Naive thymus-derived CD4-positive, alpha-beta T cell (primary cell): ENCODE measurements at regions not wholly inside any gene's neighbourhood (a gene's known extent, or its start where the extent isn't known, plus 50 kb on each side); places are given as distances from the start of the nearest gene placed in this dataset.

Experiments
- ATAC-seq: fragments of 150-1000 bp; cut with Tn5 transposase; 2 replicates; pipeline ENCODE4 v1.10.0; 2021; ENCODE audit warnings: mild to moderate bottlenecking, moderate library complexity
- CTCF ChIA-PET: fragments of 350-600 bp; sonication (Branson Sonifier 250); formaldehyde crosslinking; loops from one replicate; lab custom pipeline; 2021; ENCODE audit warnings: antibody characterized with exemption; lab: Charles Lee
- POLR2A ChIA-PET: fragments of 350-600 bp; sonication (Branson Sonifier 250); formaldehyde crosslinking; loops from one replicate; lab custom pipeline; 2021; ENCODE audit warnings: antibody characterized with exemption, inconsistent platforms; lab: Charles Lee
- DNase-seq, 9 donors: peaks; one replicate each; pipeline versions ENCODE4 v3.0.0 to v3.0.0-alpha.2; 2020 to 2022; ENCODE audit warnings: mixed read lengths in 1 of 9
- H3K27ac ChIP-seq: one replicate; pipeline ENCODE4 v1.7.0; 2013; ENCODE audit warnings: mild to moderate bottlenecking, low read depth, low read length, moderate library complexity
- H3K27me3 ChIP-seq, 2 donors: one replicate each; pipeline ENCODE4 v1.7.0; 2013; ENCODE audit warnings: low read length in 2 of 2, mild to moderate bottlenecking in 2 of 2, moderate library complexity in 2 of 2; ENCODE audit not compliant: control insufficient read depth in 2 of 2, insufficient read depth in 2 of 2
- H3K36me3 ChIP-seq, 3 experiments: 1 replicate in 2 of 3; 2 replicates in 1 of 3; pipeline ENCODE4 v1.7.0; 2013; ENCODE audit warnings: low read length in 3 of 3, mild to moderate bottlenecking in 3 of 3, moderate library complexity in 1 of 3; ENCODE audit not compliant: insufficient read depth in 3 of 3, control insufficient read depth in 2 of 3
- H3K4me1 ChIP-seq, 2 donors: one replicate each; pipeline ENCODE4 v1.7.0; 2013; ENCODE audit warnings: low read length in 2 of 2, mild to moderate bottlenecking in 2 of 2, moderate library complexity in 1 of 2; ENCODE audit not compliant: control insufficient read depth in 2 of 2, insufficient read depth in 2 of 2
- H3K4me3 ChIP-seq: 2 replicates; pipeline ENCODE4 v1.7.0; 2013; ENCODE audit warnings: mild to moderate bottlenecking, low read length
- H3K9me3 ChIP-seq, 3 experiments: 1 replicate in 2 of 3; 2 replicates in 1 of 3; pipeline ENCODE4 v1.7.0; 2013; ENCODE audit warnings: low read length in 3 of 3; ENCODE audit not compliant: control insufficient read depth in 2 of 3
- H3K27ac Mint-ChIP-seq, 9 donors: one replicate each; pipeline ENCODE4 v1.8.0; 2020 to 2022; ENCODE audit warnings: mixed read lengths in 9 of 9, mild to moderate bottlenecking in 8 of 9, moderate library complexity in 5 of 9, inconsistent platforms in 2 of 9
- H3K27me3 Mint-ChIP-seq, 5 donors: one replicate each; pipeline ENCODE4 v1.8.0; 2021 to 2022; ENCODE audit warnings: mixed read lengths in 5 of 5, mild to moderate bottlenecking in 1 of 5
- H3K36me3 Mint-ChIP-seq, 5 donors: one replicate each; pipeline ENCODE4 v1.8.0; 2020 to 2022; ENCODE audit warnings: mixed read lengths in 5 of 5, mild to moderate bottlenecking in 3 of 5, inconsistent platforms in 1 of 5
- H3K4me1 Mint-ChIP-seq, 7 donors: one replicate each; pipeline ENCODE4 v1.8.0; 2020 to 2022; ENCODE audit warnings: mixed read lengths in 7 of 7, mild to moderate bottlenecking in 3 of 7, inconsistent platforms in 1 of 7
- H3K4me3 Mint-ChIP-seq, 10 donors: one replicate each; pipeline ENCODE4 v1.8.0; 2020 to 2022; ENCODE audit warnings: mild to moderate bottlenecking in 10 of 10, mixed read lengths in 10 of 10, moderate library complexity in 6 of 10, inconsistent platforms in 2 of 10
- H3K9me3 Mint-ChIP-seq, 11 donors: one replicate each; pipeline ENCODE4 v1.8.0; 2020 to 2022; ENCODE audit warnings: mixed read lengths in 11 of 11, mild to moderate bottlenecking in 4 of 11, inconsistent platforms in 1 of 11, moderate library complexity in 1 of 11
- intact Hi-C, 2 donors: fragments of 100-400 bp; cut with micrococcal nuclease; formaldehyde crosslinking; loops; one replicate each; pipeline ENCODE4 v1.15.1; 2023

DNA sequence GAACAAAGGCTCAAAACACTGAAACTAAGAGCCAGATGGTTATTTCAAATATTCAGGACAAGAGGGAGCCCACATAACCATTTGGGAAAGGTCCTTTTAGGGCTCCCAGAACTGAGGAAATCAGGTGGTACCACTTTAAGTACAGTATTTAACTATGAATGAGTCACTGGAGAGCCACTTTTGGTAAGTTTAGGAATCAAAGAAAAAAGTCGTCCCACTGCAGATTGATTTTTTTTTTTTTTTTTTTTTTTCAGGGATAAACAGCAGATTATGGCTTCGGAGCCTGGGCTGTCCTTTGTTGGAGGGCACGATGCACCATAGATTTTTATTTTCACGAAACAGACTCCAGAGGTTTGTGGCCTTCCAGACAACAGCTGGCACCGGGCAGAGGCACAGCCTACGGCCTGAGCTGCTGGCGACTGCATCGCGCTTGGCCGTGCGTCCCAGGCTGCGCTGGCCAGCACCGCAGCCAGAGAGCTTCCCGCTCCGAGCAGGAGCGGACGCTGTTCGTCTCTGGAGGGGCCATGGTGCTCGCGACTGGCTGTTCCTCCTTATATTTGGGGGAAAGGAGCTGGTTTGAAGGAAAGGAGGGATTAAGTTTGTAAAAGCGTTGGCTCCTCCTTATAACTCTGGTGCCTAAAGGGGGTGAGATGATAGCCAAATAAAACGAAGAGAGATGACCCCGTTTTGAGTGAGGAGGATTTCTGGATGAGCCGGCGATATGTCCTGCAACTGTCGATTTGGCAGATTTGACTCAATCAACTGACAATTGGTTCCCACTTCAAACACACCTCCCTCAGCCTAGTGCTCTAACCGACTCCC, 152.9 kb upstream of the GOLIM4 start:
- no peak for DNase-seq
- peak overlapping the region in 3 of 10 donors; percentile 33 to 72 (median 65) for H3K4me3 Mint-ChIP-seq
- Histone ChIP-seq H3K4me3 (no peak overlapping the region), H3K4me1 (no peaks in the 10 kb centered on the region), H3K9me3 (no peaks in the 10 kb centered on the region), H3K27ac (no peak overlapping the region), H3K27me3 (no peaks in the 10 kb centered on the region), H3K36me3 (no peaks in the 10 kb centered on the region)
- ChIA-PET CTCF (interaction anchor here (0.7 kb wide), 1 partner anchor 40 kb away, joined by 3 read pairs; no protein-coding TSS in a partner anchor), POLR2A (no interaction called here)
- H3K4me1 Mint-ChIP-seq = peaks cover 0 to 12% (median 11%) of the 10 kb centered on the region in 7 donors
- intact Hi-C loops = no loop called here
- peaks cover 47 to 60% (median 53%) of the 10 kb centered on the region in 5 donors for H3K27me3 Mint-ChIP-seq
- no peak overlapping the region for H3K27ac Mint-ChIP-seq
- no peak for ATAC-seq
- H3K36me3 Mint-ChIP-seq = no peaks in the 10 kb centered on the region
- peaks cover 0 to 3% (median 0%) of the 10 kb centered on the region in 11 donors for H3K9me3 Mint-ChIP-seq

- Mint-ChIP-seq H3K27me3 (peaks cover 0 to 11% (median 9%) of the 10 kb centered on the region in 5 donors), H3K36me3 (no peaks in the 10 kb centered on the region), H3K4me1 (no peaks in the 10 kb centered on the region), H3K9me3 (peaks cover 0 to 3% (median 0%) of the 10 kb centered on the region in 11 donors), H3K4me3 (no peak overlapping the region), H3K27ac (no peak overlapping the region)
- Histone ChIP-seq H3K9me3 (no peaks in the 10 kb centered on the region), H3K27me3 (no peaks in the 10 kb centered on the region), H3K27ac (no peak overlapping the region), H3K4me1 (no peaks in the 10 kb centered on the region), H3K4me3 (no peak overlapping the region), H3K36me3 (no peaks in the 10 kb centered on the region)
- ChIA-PET CTCF (no interaction called here), POLR2A (no interaction called here)
- no peak for ATAC-seq
- DNase-seq = no peak
- intact Hi-C loops = no loop called here
Observed at GRCh38 chr3:168241156-168241555, 145.4 kb upstream of the GOLIM4 start.

- Histone ChIP-seq H3K9me3 (no peaks in the 10 kb centered on the region), H3K27me3 (no peaks in the 10 kb centered on the region), H3K36me3 (no peaks in the 10 kb centered on the region), H3K4me1 (no peaks in the 10 kb centered on the region), H3K4me3 (no peak overlapping the region), H3K27ac (no peak overlapping the region)
- CTCF ChIA-PET = no interaction called here
- Mint-ChIP-seq H3K36me3 (no peaks in the 10 kb centered on the region), H3K27ac (no peak overlapping the region), H3K4me1 (no peaks in the 10 kb centered on the region), H3K9me3 (peaks cover 0 to 5% (median 0%) of the 10 kb centered on the region in 11 donors), H3K27me3 (peaks cover 0 to 7% (median 3%) of the 10 kb centered on the region in 5 donors), H3K4me3 (no peak overlapping the region)
- POLR2A ChIA-PET = no interaction called here
- intact Hi-C loops = no loop called here
- no peak for DNase-seq
- ATAC-seq = no peak
Observed at GRCh38 chr3:168239287-168239686, 143.6 kb upstream of the GOLIM4 start.

DNA sequence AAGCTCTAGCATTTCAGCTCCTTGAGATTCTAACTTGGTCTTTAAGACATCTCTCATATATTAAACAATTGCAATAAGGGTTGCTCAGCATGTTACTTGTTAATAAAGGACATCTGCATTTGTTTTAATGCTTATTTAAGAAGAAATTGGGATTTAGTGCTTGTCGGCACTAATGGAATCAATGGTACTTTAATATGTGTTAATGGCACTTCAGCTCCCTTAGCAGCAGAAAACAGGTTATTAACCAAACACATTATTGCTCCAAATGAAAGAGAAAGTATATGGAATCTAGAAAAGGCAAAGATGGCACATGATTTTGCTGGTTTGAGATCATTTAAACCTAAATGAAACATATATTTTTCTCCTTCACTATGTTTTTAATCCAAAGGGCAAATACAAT, 137.3 kb upstream of the GOLIM4 start:
- ATAC-seq = no peak
- H3K27ac Mint-ChIP-seq = no peak overlapping the region
- POLR2A ChIA-PET = no interaction called here

GRCh38 chr3:168223085-168223484, 127.4 kb upstream of the GOLIM4 start:
- Mint-ChIP-seq H3K4me3 (no peak overlapping the region), H3K4me1 (no peaks in the 10 kb centered on the region), H3K27ac (no peak overlapping the region), H3K9me3 (peaks cover 0 to 2% (median 0%) of the 10 kb centered on the region in 11 donors), H3K27me3 (peaks cover 0 to 8% (median 4%) of the 10 kb centered on the region in 5 donors), H3K36me3 (no peaks in the 10 kb centered on the region)
- no peak for ATAC-seq
- Histone ChIP-seq H3K4me3 (no peak overlapping the region), H3K9me3 (no peaks in the 10 kb centered on the region), H3K36me3 (no peaks in the 10 kb centered on the region), H3K27ac (no peak overlapping the region), H3K4me1 (no peaks in the 10 kb centered on the region), H3K27me3 (no peaks in the 10 kb centered on the region)
- no peak for DNase-seq
- ChIA-PET POLR2A (no interaction called here), CTCF (no interaction called here)
- intact Hi-C loops = no loop called here

More for the DNA sequence above, 137.3 kb upstream of the GOLIM4 start:
- Histone ChIP-seq H3K27me3 (no peaks in the 10 kb centered on the region), H3K27ac (no peak overlapping the region), H3K9me3 (no peaks in the 10 kb centered on the region), H3K4me1 (no peaks in the 10 kb centered on the region), H3K36me3 (no peaks in the 10 kb centered on the region), H3K4me3 (no peak overlapping the region)
- intact Hi-C loops = no loop called here
- DNase-seq = no peak
- Mint-ChIP-seq H3K4me1 (no peaks in the 10 kb centered on the region), H3K9me3 (peaks cover 0 to 8% (median 0%) of the 10 kb centered on the region in 11 donors), H3K4me3 (no peak overlapping the region), H3K27me3 (peaks cover 0 to 4% (median 0%) of the 10 kb centered on the region in 5 donors), H3K36me3 (no peaks in the 10 kb centered on the region)
- CTCF ChIA-PET = no interaction called here

DNA sequence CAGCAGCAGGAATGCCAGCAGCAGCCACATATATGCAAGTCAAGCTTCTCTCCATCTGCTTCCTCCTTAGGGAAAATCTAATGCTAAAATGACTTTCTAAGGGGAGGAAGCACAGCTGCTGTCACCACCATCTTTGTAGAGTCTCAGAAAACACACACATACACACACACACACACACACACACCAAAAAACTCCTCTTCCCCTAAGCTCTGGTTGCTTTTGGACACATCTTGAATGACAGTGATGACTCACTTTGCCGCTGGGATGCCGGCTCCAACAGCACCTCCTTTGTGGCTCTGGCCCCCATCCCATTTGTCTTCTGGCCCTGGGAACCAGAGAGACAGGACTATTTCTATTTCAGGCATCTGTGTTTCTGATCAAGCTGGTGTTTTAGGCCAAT, 124.8 kb upstream of the GOLIM4 start:
- H3K9me3 ChIP-seq = no peaks in the 10 kb centered on the region
- ChIA-PET CTCF (no interaction called here), POLR2A (no interaction called here)
- no peak for ATAC-seq
- H3K4me1 ChIP-seq = no peaks in the 10 kb centered on the region
- no peaks in the 10 kb centered on the region for H3K36me3 ChIP-seq
- H3K4me3 Mint-ChIP-seq = no peak overlapping the region
- no peaks in the 10 kb centered on the region for H3K27me3 ChIP-seq
- DNase-seq = no peak
- H3K36me3 Mint-ChIP-seq = no peaks in the 10 kb centered on the region
- no peaks in the 10 kb centered on the region for H3K4me1 Mint-ChIP-seq
- H3K27me3 Mint-ChIP-seq = peaks cover 1 to 8% (median 4%) of the 10 kb centered on the region in 5 donors
- intact Hi-C loops = no loop called here
- no peak overlapping the region for H3K27ac ChIP-seq
- H3K9me3 Mint-ChIP-seq = peaks cover 0 to 2% (median 0%) of the 10 kb centered on the region in 11 donors
- H3K27ac Mint-ChIP-seq = no peak overlapping the region
- no peak overlapping the region for H3K4me3 ChIP-seq

GRCh38 chr3:168219530-168219929, 123.8 kb upstream of the GOLIM4 start:
- Histone ChIP-seq H3K9me3 (no peaks in the 10 kb centered on the region), H3K36me3 (no peaks in the 10 kb centered on the region), H3K27ac (no peak overlapping the region), H3K27me3 (no peaks in the 10 kb centered on the region), H3K4me1 (no peaks in the 10 kb centered on the region), H3K4me3 (no peak overlapping the region)
- H3K4me1 Mint-ChIP-seq = no peaks in the 10 kb centered on the region
- DNase-seq (no peak), ATAC-seq (no peak)
- no peak overlapping the region for H3K27ac Mint-ChIP-seq
- peaks cover 0 to 4% (median 0%) of the 10 kb centered on the region in 11 donors for H3K9me3 Mint-ChIP-seq
- CTCF ChIA-PET = no interaction called here
- no peak overlapping the region for H3K4me3 Mint-ChIP-seq
- intact Hi-C loops = no loop called here
- H3K36me3 Mint-ChIP-seq = no peaks in the 10 kb centered on the region
- H3K27me3 Mint-ChIP-seq = peaks cover 4 to 13% (median 5%) of the 10 kb centered on the region in 5 donors
- POLR2A ChIA-PET = no interaction called here
